ENCODE measurements at regions not wholly inside any gene's neighbourhood (a gene's known extent, or its start where the extent isn't known, plus 50 kb on each side); places are given as distances from the start of the nearest gene placed in this dataset.
"Not testable (repeated sequence)": the region's sequence is repeated elsewhere in the genome, so short reads cannot be mapped to it uniquely, and the experiment has no call there.

DNA sequence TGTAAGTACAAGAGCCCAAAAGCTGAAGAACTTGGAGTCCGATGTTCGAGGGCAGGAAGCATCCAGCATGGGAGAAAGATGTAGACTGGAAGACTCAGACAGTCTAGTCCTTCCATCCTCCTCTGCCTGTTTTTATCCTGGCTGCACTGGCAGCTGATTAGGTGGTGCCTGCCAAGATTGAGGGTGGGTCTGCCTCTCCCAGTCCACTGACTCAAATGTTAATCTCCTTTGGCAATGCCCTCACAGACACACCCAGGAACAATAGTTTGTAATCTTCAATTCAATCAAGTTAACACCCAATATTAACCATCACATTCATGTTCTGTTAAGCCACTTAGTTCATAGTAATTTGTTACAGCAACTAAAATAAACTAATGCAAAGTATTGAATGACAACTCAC lies 904.4 kb upstream of the HS3ST1 start:
- not testable (repeated sequence) for TF ChIP-seq EZH2 (IDR thresholded peaks at IDR 0.05; ENCODE audit: borderline replicate concordance, insufficient read depth, low read length, poor library complexity, severe bottlenecking); EP300 (conservative IDR thresholded peaks at IDR 0.05; ENCODE audit: poor library complexity, severe bottlenecking); SMC3 (conservative IDR thresholded peaks at IDR 0.05; ENCODE audit: poor library complexity); RAD21 (conservative IDR thresholded peaks at IDR 0.05); POLR2AphosphoS5 (IDR thresholded peaks at IDR 0.05); TAF1 (IDR thresholded peaks at IDR 0.05; ENCODE audit: low read depth)
- TF ChIP-seq, protein P1, sequence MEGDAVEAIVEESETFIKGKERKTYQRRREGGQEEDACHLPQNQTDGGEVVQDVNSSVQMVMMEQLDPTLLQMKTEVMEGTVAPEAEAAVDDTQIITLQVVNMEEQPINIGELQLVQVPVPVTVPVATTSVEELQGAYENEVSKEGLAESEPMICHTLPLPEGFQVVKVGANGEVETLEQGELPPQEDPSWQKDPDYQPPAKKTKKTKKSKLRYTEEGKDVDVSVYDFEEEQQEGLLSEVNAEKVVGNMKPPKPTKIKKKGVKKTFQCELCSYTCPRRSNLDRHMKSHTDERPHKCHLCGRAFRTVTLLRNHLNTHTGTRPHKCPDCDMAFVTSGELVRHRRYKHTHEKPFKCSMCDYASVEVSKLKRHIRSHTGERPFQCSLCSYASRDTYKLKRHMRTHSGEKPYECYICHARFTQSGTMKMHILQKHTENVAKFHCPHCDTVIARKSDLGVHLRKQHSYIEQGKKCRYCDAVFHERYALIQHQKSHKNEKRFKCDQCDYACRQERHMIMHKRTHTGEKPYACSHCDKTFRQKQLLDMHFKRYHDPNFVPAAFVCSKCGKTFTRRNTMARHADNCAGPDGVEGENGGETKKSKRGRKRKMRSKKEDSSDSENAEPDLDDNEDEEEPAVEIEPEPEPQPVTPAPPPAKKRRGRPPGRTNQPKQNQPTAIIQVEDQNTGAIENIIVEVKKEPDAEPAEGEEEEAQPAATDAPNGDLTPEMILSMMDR (IDR thresholded peaks at IDR 0.05; ENCODE audit: poor library complexity, severe bottlenecking) = not testable (repeated sequence)
- TF ChIP-seq, protein P2, sequence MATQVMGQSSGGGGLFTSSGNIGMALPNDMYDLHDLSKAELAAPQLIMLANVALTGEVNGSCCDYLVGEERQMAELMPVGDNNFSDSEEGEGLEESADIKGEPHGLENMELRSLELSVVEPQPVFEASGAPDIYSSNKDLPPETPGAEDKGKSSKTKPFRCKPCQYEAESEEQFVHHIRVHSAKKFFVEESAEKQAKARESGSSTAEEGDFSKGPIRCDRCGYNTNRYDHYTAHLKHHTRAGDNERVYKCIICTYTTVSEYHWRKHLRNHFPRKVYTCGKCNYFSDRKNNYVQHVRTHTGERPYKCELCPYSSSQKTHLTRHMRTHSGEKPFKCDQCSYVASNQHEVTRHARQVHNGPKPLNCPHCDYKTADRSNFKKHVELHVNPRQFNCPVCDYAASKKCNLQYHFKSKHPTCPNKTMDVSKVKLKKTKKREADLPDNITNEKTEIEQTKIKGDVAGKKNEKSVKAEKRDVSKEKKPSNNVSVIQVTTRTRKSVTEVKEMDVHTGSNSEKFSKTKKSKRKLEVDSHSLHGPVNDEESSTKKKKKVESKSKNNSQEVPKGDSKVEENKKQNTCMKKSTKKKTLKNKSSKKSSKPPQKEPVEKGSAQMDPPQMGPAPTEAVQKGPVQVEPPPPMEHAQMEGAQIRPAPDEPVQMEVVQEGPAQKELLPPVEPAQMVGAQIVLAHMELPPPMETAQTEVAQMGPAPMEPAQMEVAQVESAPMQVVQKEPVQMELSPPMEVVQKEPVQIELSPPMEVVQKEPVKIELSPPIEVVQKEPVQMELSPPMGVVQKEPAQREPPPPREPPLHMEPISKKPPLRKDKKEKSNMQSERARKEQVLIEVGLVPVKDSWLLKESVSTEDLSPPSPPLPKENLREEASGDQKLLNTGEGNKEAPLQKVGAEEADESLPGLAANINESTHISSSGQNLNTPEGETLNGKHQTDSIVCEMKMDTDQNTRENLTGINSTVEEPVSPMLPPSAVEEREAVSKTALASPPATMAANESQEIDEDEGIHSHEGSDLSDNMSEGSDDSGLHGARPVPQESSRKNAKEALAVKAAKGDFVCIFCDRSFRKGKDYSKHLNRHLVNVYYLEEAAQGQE (IDR thresholded peaks at IDR 0.05; ENCODE audit: borderline replicate concordance) = not testable (repeated sequence)
